K562 (cell line): ENCODE measurements at regions not wholly inside any gene's neighbourhood (a gene's known extent, or its start where the extent isn't known, plus 50 kb on each side); places are given as distances from the start of the nearest gene placed in this dataset.

Experiments
- ATAC-seq: fragments of 200-7000 bp; cut with Tn5 transposase; 3 replicates; pipeline ENCODE4 v1.9.1; 2020; ENCODE audit warnings: moderate library complexity
- BruUV-seq: library from RNA; stranded (reverse); fragments of 400-500 nt; replicated peaks from 2 replicates; lab custom pipeline; 2021; lab: Mats Ljungman, UMichigan
- CTCF ChIA-PET: fragments of 300-600 bp; formaldehyde crosslinking; extraction: SDS; loops from one replicate; lab custom pipeline; 2021; ENCODE audit warnings: low intra/inter-chr PET ratio; lab: Yijun Ruan, JAX
- POLR2A ChIA-PET: fragments of 300-600, 350-650 bp; sonication (Branson Sonifier 250); formaldehyde crosslinking; extraction: SDS; loops from one replicate; lab custom pipeline; 2021; ENCODE audit warnings: antibody characterized with exemption, inconsistent platforms; lab: Yijun Ruan, JAX
- DNase-seq, 4 experiments: peaks; one replicate each; pipeline versions ENCODE4 v3.0.0 to v3.0.0-alpha.2; 2011 to 2018; ENCODE audit warnings: low spot score in 3 of 4, mixed read lengths in 3 of 4; ENCODE audit errors: extremely low read depth in 1 of 4
- FAIRE-seq: peaks from 2 replicates; lab custom pipeline; 2011; peaks lifted over from hg19 to GRCh38; lab: Jason Lieb, UNC
- H2AFZ ChIP-seq: 2 replicates; pipeline ENCODE4 v1.6.0; 2011; ENCODE audit warnings: low read depth, low read length, control low read depth, inconsistent platforms
- H3K27ac ChIP-seq: fragments of 200-600 bp; 3 replicates; pipeline ENCODE4 v1.8.0; 2011; ENCODE audit warnings: low read depth, mild to moderate bottlenecking, control low read depth, inconsistent platforms, low read length, moderate library complexity, mixed read lengths; ENCODE audit errors: extremely low read depth
- H3K27me3 ChIP-seq, 2 experiments: fragments of 300-600 bp in 1 of 2; 2 replicates in 1 of 2; 3 replicates in 1 of 2; pipeline versions ENCODE4 v1.6.0 to v1.8.0; 2011; ENCODE audit warnings: inconsistent platforms in 2 of 2, low read length in 2 of 2, mild to moderate bottlenecking in 1 of 2, mixed read lengths in 1 of 2, moderate library complexity in 1 of 2; ENCODE audit not compliant: control insufficient read depth in 2 of 2, insufficient read depth in 2 of 2
- H3K36me3 ChIP-seq: fragments of 300-600 bp; 3 replicates; pipeline ENCODE4 v1.8.0; 2011; ENCODE audit warnings: mild to moderate bottlenecking, low read length, inconsistent platforms; ENCODE audit not compliant: control insufficient read depth, insufficient read depth
- H3K4me1 ChIP-seq, 2 experiments: fragments of 200-600 bp in 1 of 2; replicated peaks in 1 of 2; 2 replicates in 1 of 2; 3 replicates in 1 of 2; pipeline versions ENCODE4 v1.5.1 to v1.8.0; 2011; ENCODE audit warnings: inconsistent platforms in 2 of 2, low read length in 2 of 2, mild to moderate bottlenecking in 1 of 2, mixed read lengths in 1 of 2, moderate library complexity in 1 of 2; ENCODE audit not compliant: control insufficient read depth in 2 of 2, insufficient read depth in 2 of 2
- H3K4me2 ChIP-seq: 2 replicates; pipeline ENCODE4 v1.6.1; 2011; ENCODE audit warnings: low read length, control low read depth, inconsistent platforms, mixed read lengths; ENCODE audit not compliant: insufficient read depth
- H3K4me3 ChIP-seq: fragments of 200-600 bp; sonication (generic), shearing (Covaris generic); 2 replicates; pipeline ENCODE4 v1.5.1; 2016; ENCODE audit warnings: control low read depth, inconsistent platforms
- H3K79me2 ChIP-seq: fragments of 200-600 bp; 3 replicates; pipeline ENCODE4 v1.8.0; 2011; ENCODE audit warnings: low read length, inconsistent platforms; ENCODE audit not compliant: control insufficient read depth, insufficient read depth
- H3K9ac ChIP-seq, 2 experiments: 2 replicates each; pipeline versions ENCODE4 v1.6.0 to v1.6.1; 2011; ENCODE audit warnings: low read depth in 2 of 2, low read length in 2 of 2, control low read depth in 1 of 2, inconsistent platforms in 1 of 2, mild to moderate bottlenecking in 1 of 2, mixed read lengths in 1 of 2; ENCODE audit not compliant: insufficient read depth in 1 of 2
- H3K9me1 ChIP-seq: one replicate; pipeline ENCODE4 v1.6.0; 2011; ENCODE audit warnings: inconsistent platforms, mild to moderate bottlenecking, low read length, moderate library complexity; ENCODE audit not compliant: control insufficient read depth, insufficient read depth
- H3K9me3 ChIP-seq: replicated peaks from 2 replicates; pipeline ENCODE4 v1.5.1; 2011; ENCODE audit warnings: low read depth, low read length, inconsistent platforms; ENCODE audit not compliant: control insufficient read depth, insufficient read depth
- H4K20me1 ChIP-seq: replicated peaks from 2 replicates; pipeline ENCODE4 v1.6.1; 2011; ENCODE audit warnings: low read length, inconsistent platforms, mixed read lengths; ENCODE audit not compliant: control insufficient read depth, insufficient read depth
- GATAD2B ChIP-seq: fragments of 450-650 bp; IDR thresholded peaks from 2 replicates; pipeline ENCODE4 v1.6.1; 2017; ENCODE audit warnings: mild to moderate bottlenecking, borderline replicate concordance
- HNRNPL ChIP-seq: fragments of 200-400 bp; formaldehyde crosslinking; IDR thresholded peaks from 2 replicates; pipeline ENCODE4 v1.6.1; 2017; ENCODE audit warnings: low read depth, mild to moderate bottlenecking, low read length
- ID3 ChIP-seq, 2 experiments: fragments of 250-450 bp in 1 of 2; fragments of 450-650 bp in 1 of 2; sonication (Bioruptor Pico) in 1 of 2; IDR thresholded peaks; 2 replicates each; pipeline versions ENCODE4 v1.6.1 to v1.8.0; 2016 to 2021; ENCODE audit warnings: mild to moderate bottlenecking in 2 of 2, moderate library complexity in 2 of 2, missing compliant biosample characterization in 1 of 2, missing genetic modification characterization in 1 of 2
- ILK ChIP-seq: fragments of 450-650 bp; IDR thresholded peaks from 2 replicates; pipeline ENCODE4 v1.6.1; 2016; ENCODE audit warnings: missing genetic modification characterization, low read depth, mild to moderate bottlenecking, missing compliant biosample characterization, moderate library complexity, borderline replicate concordance
- PATZ1 ChIP-seq: fragments of 250-450 bp; sonication (Bioruptor Pico); IDR thresholded peaks from 2 replicates; pipeline ENCODE4 v1.5.0; 2020; ENCODE audit warnings: mild to moderate bottlenecking, borderline replicate concordance
- PHB ChIP-seq: fragments of 250-450 bp; sonication (Bioruptor Pico); IDR thresholded peaks from 2 replicates; pipeline ENCODE4 v1.5.0; 2021
- PHB2 ChIP-seq: fragments of 450-650 bp; IDR thresholded peaks from 2 replicates; pipeline ENCODE4 v1.6.1; 2017; ENCODE audit warnings: low read depth
- RUNX1 ChIP-seq: sonication (generic); IDR thresholded peaks from 2 replicates; pipeline ENCODE4 v1.6.1; 2016; ENCODE audit warnings: antibody characterized with exemption, low read depth
- SETDB1 ChIP-seq: IDR thresholded peaks from one replicate; pipeline ENCODE4 v1.6.1; 2012; ENCODE audit warnings: low read length, control low read depth, inconsistent platforms
- ZBTB11 ChIP-seq, 3 experiments: fragments of 200-800 bp in 1 of 3; fragments of 250-450 bp in 1 of 3; fragments of 450-650 bp in 1 of 3; sonication (Bioruptor Pico) in 1 of 3; sonication (Bioruptor generic) in 1 of 3; formaldehyde crosslinking in 1 of 3; IDR thresholded peaks; 2 replicates each; pipeline versions ENCODE4 v1.6.1 to v1.8.0; 2016 to 2022; ENCODE audit warnings: mild to moderate bottlenecking in 2 of 3, missing genetic modification characterization in 2 of 3, missing compliant biosample characterization in 1 of 3, moderate library complexity in 1 of 3
- ZBTB9 ChIP-seq: fragments of 450-650 bp; formaldehyde crosslinking; IDR thresholded peaks from 2 replicates; pipeline ENCODE4 v1.4.0; 2020; ENCODE audit warnings: mild to moderate bottlenecking, moderate library complexity
- ZNF280B ChIP-seq: fragments of 250-450 bp; sonication (Bioruptor Pico); IDR thresholded peaks from 2 replicates; pipeline ENCODE4 v1.5.1; 2021; ENCODE audit warnings: mild to moderate bottlenecking
- ZSCAN29 ChIP-seq: fragments of 450-650 bp; IDR thresholded peaks from 2 replicates; pipeline ENCODE4 v1.6.1; 2017
- WGBS: fragments of 100-300 bp; shearing (Covaris generic); methylation state at CpG from one replicate; pipeline ENCODE4 v1.1.6; 2016; ENCODE audit warnings: low coverage, mixed read lengths; ENCODE audit not compliant: insufficient coverage; ENCODE audit errors: missing lambda C conversion rate; 5-methylcytosine and 5-hydroxymethylcytosine counted together
- in situ Hi-C: fragments of 300-500 bp; cut with MboI; formaldehyde crosslinking; loops from 4 replicates; pipeline ENCODE4 v1.15.0; 2018; ENCODE audit warnings: inconsistent platforms, mixed read lengths
- intact Hi-C: fragments of 100-400 bp; cut with micrococcal nuclease; formaldehyde crosslinking; loops from 2 replicates; pipeline ENCODE4 v1.14.2; 2022

GRCh38 chr10:81548160-81548559 lies 326.8 kb upstream of the NRG3 start (continued):
- TF ChIP-seq ZNF280B (CRISPR knock-in tag) (no peak), SETDB1 (no peak), ID3 (CRISPR knock-in tag; IDR thresholded peaks at IDR 0.05) (no peak), ID3 (tag; IDR thresholded peaks at IDR 0.05) (no peak), RUNX1 (no peak), GATAD2B (no peak), ILK (tag) (no peak), PHB (CRISPR knock-in tag) (no peak), ZSCAN29 (no peak)

GRCh38 chr10:81564143-81564542 lies 310.9 kb upstream of the NRG3 start:
- H3K79me2 ChIP-seq, result no peaks in the 10 kb centered on the region
- no peak overlapping the region for H3K9ac ChIP-seq
- intact Hi-C loops (no loop called here), in situ Hi-C loops (no loop called here)
- no peaks in the 10 kb centered on the region for H3K27me3 ChIP-seq
- H3K36me3 ChIP-seq, result no peaks in the 10 kb centered on the region
- WGBS, result 0% methylated on average over 3 of the region's 3 CpGs
- no peaks in the 10 kb centered on the region for H4K20me1 ChIP-seq
- no peaks in the 10 kb centered on the region for H3K4me1 ChIP-seq
- no peaks in the 10 kb centered on the region for H3K9me1 ChIP-seq
- H3K4me3 ChIP-seq, result no peak overlapping the region
- no peak overlapping the region for H3K27ac ChIP-seq
- POLR2A ChIA-PET, result no interaction called here
- CTCF ChIA-PET, result no interaction called here
- DNase-seq, result no peak
- H2AFZ ChIP-seq, result no peak overlapping the region
- no peak for FAIRE-seq
- H3K4me2 ChIP-seq, result no peak overlapping the region
- ATAC-seq, result no peak
- no TSS peak for BruUV-seq
- H3K9me3 ChIP-seq, result no peaks in the 10 kb centered on the region
- TF ChIP-seq ZBTB11 (CRISPR knock-in tag; IDR thresholded peaks at IDR 0.05) (no peak), HNRNPL (no peak), PHB2 (no peak), ZBTB9 (CRISPR knock-in tag) (no peak), PATZ1 (CRISPR knock-in tag) (no peak)
